Activated B cell treated with CpG ODN at 0.5 μM for 24 hours (primary cell): ENCODE measurements at regions not wholly inside any gene's neighbourhood (a gene's known extent, or its start where the extent isn't known, plus 50 kb on each side); places are given as distances from the start of the nearest gene placed in this dataset.

Experiments used
- ATAC-seq: fragments of 200-7000 bp; cut with Tn5 transposase; one replicate; pipeline ENCODE4 v1.10.0; 2021; ENCODE audit warnings: low read depth, mild to moderate bottlenecking, moderate library complexity
- CTCF ChIA-PET: fragments of 350-600 bp; sonication (Branson Sonifier 250); formaldehyde crosslinking; loops from one replicate; lab custom pipeline; 2021; ENCODE audit warnings: antibody characterized with exemption; lab: Charles Lee
- POLR2A ChIA-PET: fragments of 350-600 bp; sonication (Branson Sonifier 250); formaldehyde crosslinking; loops from one replicate; lab custom pipeline; 2021; ENCODE audit warnings: antibody characterized with exemption; lab: Charles Lee
- DNase-seq: peaks from one replicate; pipeline ENCODE4 v3.0.0; 2022
- H3K27ac Mint-ChIP-seq: one replicate; pipeline ENCODE4 v1.8.0; 2020; ENCODE audit warnings: mixed read lengths
- H3K27me3 Mint-ChIP-seq: one replicate; pipeline ENCODE4 v1.8.0; 2021; ENCODE audit warnings: mixed read lengths
- H3K36me3 Mint-ChIP-seq: one replicate; pipeline ENCODE4 v1.8.0; 2021; ENCODE audit warnings: low read depth, mixed read lengths
- H3K4me1 Mint-ChIP-seq: one replicate; pipeline ENCODE4 v1.8.0; 2021; ENCODE audit warnings: mixed read lengths
- H3K4me3 Mint-ChIP-seq: one replicate; pipeline ENCODE4 v1.8.0; 2020; ENCODE audit warnings: mild to moderate bottlenecking, mixed read lengths
- H3K9me3 Mint-ChIP-seq: one replicate; pipeline ENCODE4 v1.8.0; 2020; ENCODE audit warnings: mixed read lengths
- CTCF ChIP-seq: fragments of 200-600 bp; IDR thresholded peaks from one replicate; pipeline ENCODE4 v1.8.0; 2022; ENCODE audit warnings: antibody characterized with exemption, mild to moderate bottlenecking
- intact Hi-C: fragments of 100-400 bp; cut with micrococcal nuclease; formaldehyde crosslinking; loops from one replicate; pipeline ENCODE4 v1.15.1; 2024

GRCh38 chr11:87754685-87755084, 420.6 kb downstream of the RAB38 start:
- H3K4me1 Mint-ChIP-seq: no peaks in the 10 kb centered on the region
- peaks cover 3% of the 10 kb centered on the region for H3K9me3 Mint-ChIP-seq
- H3K4me3 Mint-ChIP-seq: no peak overlapping the region
- CTCF ChIA-PET: no interaction called here
- intact Hi-C loops: no loop called here
- DNase-seq (no peak), ATAC-seq (no peak)
- H3K27me3 Mint-ChIP-seq: no peaks in the 10 kb centered on the region
- no peaks in the 10 kb centered on the region for H3K36me3 Mint-ChIP-seq
- no peak for TF ChIP-seq CTCF
- POLR2A ChIA-PET: no interaction called here
- no peak overlapping the region for H3K27ac Mint-ChIP-seq

- POLR2A ChIA-PET: no interaction called here
- Mint-ChIP-seq H3K27me3 (no peaks in the 10 kb centered on the region), H3K27ac (no peak overlapping the region), H3K4me1 (no peaks in the 10 kb centered on the region), H3K4me3 (no peak overlapping the region), H3K36me3 (no peaks in the 10 kb centered on the region), H3K9me3 (no peaks in the 10 kb centered on the region)
- no peak for TF ChIP-seq CTCF
- CTCF ChIA-PET: no interaction called here
- ATAC-seq (no peak), DNase-seq (no peak)
- intact Hi-C loops: no loop called here
Measured at GRCh38 chr11:87753143-87753542, 422.1 kb downstream of the RAB38 start.

GRCh38 chr11:87743007-87743406, 432.2 kb downstream of the RAB38 start:
- no peak overlapping the region for H3K27ac Mint-ChIP-seq
- CTCF ChIA-PET: no interaction called here

GRCh38 chr11:87740968-87741367, 434.3 kb downstream of the RAB38 start:
- no peak for ATAC-seq
- Mint-ChIP-seq H3K27me3 (no peaks in the 10 kb centered on the region), H3K9me3 (no peaks in the 10 kb centered on the region), H3K27ac (no peak overlapping the region), H3K36me3 (no peaks in the 10 kb centered on the region), H3K4me1 (no peaks in the 10 kb centered on the region), H3K4me3 (no peak overlapping the region)
- TF ChIP-seq CTCF: no peak
- CTCF ChIA-PET: no interaction called here
- no peak for DNase-seq
- POLR2A ChIA-PET: no interaction called here
- intact Hi-C loops: no loop called here

More at GRCh38 chr11:87743007-87743406, 432.2 kb downstream of the RAB38 start:
- POLR2A ChIA-PET: no interaction called here
- intact Hi-C loops: no loop called here
- no peaks in the 10 kb centered on the region for H3K9me3 Mint-ChIP-seq
- no peak for TF ChIP-seq CTCF
- no peak for DNase-seq
- no peak for ATAC-seq
- no peaks in the 10 kb centered on the region for H3K27me3 Mint-ChIP-seq
- H3K4me3 Mint-ChIP-seq: no peak overlapping the region
- H3K4me1 Mint-ChIP-seq: no peaks in the 10 kb centered on the region
- no peaks in the 10 kb centered on the region for H3K36me3 Mint-ChIP-seq

GRCh38 chr11:87740451-87740850, 434.8 kb downstream of the RAB38 start:
- intact Hi-C loops: no loop called here
- DNase-seq (no peak), ATAC-seq (no peak)
- Mint-ChIP-seq H3K4me1 (no peaks in the 10 kb centered on the region), H3K27me3 (no peaks in the 10 kb centered on the region), H3K27ac (no peak overlapping the region), H3K4me3 (no peak overlapping the region), H3K36me3 (no peaks in the 10 kb centered on the region), H3K9me3 (no peaks in the 10 kb centered on the region)
- ChIA-PET POLR2A (no interaction called here), CTCF (no interaction called here)
- TF ChIP-seq CTCF: no peak
